Activated CD4-positive, alpha-beta T cell treated with anti-CD3 and anti-CD28 coated beads, Interleukin-2, amount 50 U/mL, for 24 hours (primary cell): ENCODE measurements at regions not wholly inside any gene's neighbourhood (a gene's known extent, or its start where the extent isn't known, plus 50 kb on each side); places are given as distances from the start of the nearest gene placed in this dataset.
A peak's percentile ranks its signal among the peaks of the same experiment; 100 is the strongest.

Experiments used
- DNase-seq, 2 donors: peaks; one replicate each; pipeline ENCODE4 v3.0.0-alpha.2; 2020; ENCODE audit warnings: low read depth in 1 of 2, low spot score in 1 of 2

DNA sequence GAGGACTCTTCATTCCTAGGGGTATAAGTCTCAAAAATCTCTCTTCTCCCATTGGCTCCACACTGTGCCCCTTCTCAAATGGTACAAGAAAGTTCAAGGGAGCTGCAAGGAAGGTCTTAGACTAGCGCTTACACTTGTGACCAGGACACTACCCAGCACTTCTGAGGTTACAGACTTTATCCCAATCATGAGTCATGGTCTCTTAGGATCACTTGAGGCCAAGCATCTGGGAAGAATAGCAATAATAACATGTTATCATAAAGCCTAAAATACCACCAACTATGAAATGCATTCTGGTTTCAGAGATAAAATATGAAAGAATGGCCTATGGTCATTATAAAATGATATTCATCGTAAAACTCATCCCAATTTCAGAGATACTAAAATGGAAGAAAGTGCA lies 309.9 kb upstream of the PKDCC start:
- DNase-seq: no peak

DNA sequence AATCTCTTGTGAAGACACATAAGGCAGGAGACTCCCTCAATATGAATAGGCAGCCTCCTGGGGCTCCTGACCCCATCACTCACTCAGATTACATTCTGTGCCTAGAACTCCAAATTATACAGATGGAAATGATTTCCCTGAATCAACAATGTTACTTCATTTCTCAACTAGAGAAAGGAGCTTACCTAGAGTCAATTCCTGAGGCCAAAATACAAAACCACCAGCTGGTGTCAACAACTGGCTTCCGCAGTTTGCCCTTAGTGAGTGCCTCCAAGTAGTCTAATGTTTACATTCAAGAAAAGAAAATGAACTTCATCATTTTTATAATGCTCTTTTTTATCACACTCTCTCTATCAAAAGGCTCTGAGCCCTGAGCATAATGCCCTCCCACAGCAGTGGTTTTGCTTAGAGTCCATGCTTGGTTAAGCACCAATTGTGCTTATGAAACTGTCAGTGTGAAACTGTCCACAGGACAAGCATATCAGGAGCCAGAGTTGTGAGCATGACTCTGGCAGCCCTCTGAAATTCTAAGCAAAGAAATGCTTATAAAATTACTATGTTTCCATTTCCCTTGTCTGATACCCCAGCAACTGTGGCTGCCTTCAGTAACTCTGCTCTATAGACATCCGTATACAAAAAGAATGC lies 305.7 kb upstream of the PKDCC start:
- DNase-seq: no peak

- DNase-seq: no peak
Measured at GRCh38 chr2:41743324-41743723, 304.5 kb upstream of the PKDCC start.

GRCh38 chr2:41750829-41751228 lies 297.0 kb upstream of the PKDCC start:
- no peak for DNase-seq

GRCh38 chr2:41759880-41760279 lies 287.9 kb upstream of the PKDCC start:
- no peak for DNase-seq

- DNase-seq: no peak
Measured at GRCh38 chr2:41763141-41763540, 284.7 kb upstream of the PKDCC start.

DNA sequence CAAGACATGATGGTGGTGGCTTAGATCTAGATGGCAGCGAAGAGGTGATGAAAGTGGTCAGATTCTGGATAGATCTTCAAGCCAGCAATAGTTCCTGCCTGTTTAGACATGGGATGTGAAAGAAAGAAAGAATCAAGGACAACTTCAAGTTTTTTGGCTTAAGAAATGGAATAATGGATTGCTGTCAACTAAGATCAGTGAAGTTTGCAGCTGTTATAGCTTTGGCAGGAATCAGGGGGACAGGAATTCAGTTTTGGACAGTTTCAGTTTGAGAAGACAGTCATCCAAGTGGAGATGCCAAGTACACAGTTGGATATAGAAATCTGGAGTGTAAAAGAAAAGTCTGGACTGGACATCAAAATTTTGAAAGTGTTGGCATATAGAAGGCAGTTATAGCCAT lies 283.7 kb upstream of the PKDCC start:
- no peak for DNase-seq

GRCh38 chr2:41764919-41765318 lies 282.9 kb upstream of the PKDCC start:
- DNase-seq: no peak

DNA sequence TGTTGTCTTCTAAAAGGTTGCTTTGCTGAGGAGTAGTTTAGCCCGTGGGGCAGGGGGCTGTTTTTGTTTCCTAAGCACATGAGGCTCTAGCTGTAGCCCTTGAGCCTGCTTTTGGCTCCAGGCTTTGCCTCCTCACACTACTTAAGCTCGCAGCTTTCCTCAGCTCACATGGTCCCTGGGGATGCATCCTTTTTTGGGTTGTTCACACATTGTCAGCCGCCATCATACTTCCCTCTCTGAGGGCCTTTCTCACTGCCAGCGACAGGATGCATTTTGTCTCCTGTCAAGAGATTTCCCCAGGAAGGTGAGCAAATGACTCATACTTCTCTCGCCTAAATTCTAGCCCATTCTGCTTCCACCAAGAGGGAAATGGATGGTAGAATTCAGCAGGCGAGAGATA lies 279.5 kb upstream of the PKDCC start:
- no peak for DNase-seq

DNA sequence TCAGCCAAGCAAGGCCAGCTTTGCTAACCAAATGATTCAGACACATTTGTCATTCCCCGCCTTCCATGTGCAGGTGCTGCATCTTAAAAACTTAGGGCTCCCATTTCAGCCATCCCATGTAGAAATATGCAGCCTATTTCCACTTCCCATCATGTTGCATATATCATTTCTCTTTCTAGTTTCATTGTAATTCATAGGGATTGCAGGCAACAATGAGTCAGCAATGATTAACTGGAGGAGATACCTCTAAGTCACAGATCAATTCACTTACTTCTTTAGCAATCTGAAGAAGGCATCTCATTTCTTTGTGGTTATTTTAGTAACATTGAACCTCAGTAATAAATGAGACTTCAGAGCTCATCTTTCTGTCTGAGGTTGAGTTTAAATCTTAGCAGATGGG lies 276.1 kb upstream of the PKDCC start:
- DNase-seq: no peak

DNA sequence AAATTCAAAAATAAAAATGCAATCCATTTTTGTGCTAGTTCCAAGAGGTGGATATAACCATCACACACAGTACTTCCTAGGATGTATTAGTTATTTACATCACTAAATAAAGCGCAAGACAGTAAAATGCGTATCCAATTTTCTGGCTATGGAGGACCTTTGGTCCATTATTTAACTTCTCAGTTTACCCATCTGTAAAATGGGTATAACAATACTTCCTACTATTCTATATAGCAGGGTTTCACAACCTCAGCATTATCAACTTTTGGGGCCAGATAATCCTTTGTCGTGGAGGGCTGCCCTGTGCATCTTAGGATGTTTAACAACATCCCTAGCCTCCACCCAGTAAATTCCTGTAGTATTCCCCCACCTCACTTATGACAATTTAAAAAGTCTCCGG lies 275.1 kb upstream of the PKDCC start:
- DNase-seq: no peak

GRCh38 chr2:41774011-41774605 lies 273.7 kb upstream of the PKDCC start:
- DNase-seq: no peak

GRCh38 chr2:41775366-41776025 lies 272.3 kb upstream of the PKDCC start:
- no peak for DNase-seq

DNA sequence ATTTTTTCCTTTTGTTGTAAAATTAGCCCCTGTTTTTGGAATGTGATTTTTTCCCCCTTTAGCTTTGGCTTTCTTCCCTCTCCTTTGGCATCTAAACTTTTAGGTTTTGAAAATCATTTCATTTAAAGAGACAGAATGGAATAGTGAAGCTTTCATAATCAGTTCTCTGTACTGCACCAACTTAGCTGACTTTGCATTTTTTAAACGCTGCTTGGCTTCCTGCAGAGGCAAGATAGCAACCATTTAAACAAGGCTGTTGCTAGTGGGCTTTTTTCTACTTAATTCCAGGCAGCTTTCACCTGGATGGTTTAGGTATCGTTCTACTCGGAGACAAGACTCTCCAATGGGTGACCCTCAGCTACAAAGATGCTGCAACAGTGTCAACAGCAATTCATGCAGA lies 267.9 kb upstream of the PKDCC start:
- DNase-seq: no peak

GRCh38 chr2:41782306-41783158 lies 265.3 kb upstream of the PKDCC start:
- peak in 1 of 2 donors; percentile 3 for DNase-seq

DNA sequence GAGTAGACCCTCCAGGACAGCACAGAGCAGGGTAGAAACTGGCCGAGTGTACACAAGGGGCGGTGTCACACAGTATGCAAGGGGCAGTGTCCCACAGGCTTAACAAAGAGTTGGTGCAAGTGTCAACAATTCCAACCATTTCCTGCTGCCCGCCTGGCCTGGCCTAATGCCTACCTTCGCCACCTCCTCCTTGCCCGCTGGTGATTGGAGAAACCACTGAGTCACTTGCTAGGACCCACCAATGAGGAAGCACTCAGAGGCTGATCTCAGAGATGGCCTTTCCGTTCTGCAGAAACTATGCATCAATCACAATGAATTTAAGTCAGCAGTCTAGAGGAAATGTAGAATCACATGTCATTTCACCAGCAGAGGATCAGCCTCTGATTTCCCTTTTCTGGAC lies 263.3 kb upstream of the PKDCC start:
- no peak for DNase-seq

DNA sequence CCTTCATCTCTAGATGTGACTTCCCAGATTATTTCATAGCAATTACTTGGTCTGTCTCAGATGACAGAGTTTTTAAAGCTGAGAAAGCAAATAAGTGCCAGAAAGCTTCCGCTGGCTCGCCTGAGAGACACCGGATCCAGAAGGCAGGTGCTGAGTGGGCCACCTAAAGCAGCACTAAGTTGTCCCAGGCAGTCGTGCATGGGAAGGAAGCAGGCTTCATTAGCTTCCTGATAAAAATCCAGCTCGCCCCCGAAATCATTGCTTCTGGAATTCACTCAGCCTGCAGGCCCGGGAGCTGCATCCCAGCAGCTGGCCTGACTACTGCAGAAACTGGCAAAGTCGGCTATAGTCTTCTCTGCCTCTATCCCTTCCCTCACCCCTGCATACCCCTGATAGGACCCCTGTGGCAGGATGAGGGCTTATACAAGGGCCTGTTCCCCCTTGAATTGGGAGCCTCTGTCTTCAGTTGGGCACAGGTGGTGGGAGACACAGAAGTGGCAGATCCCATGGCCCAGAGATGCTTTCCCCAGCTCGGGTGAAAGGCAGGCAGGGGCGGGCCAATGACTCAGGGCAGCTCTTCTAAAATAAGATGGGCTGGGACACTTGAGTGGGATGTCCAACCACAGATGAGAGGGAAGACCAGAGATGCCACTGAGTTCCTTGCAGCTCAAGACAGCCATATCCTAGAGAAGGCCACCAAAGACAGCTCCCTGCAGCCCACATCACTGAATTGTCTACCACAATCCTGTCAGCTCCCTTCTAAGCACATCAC lies 262.4 kb upstream of the PKDCC start:
- DNase-seq: no peak

GRCh38 chr2:41791523-41791922 lies 256.3 kb upstream of the PKDCC start:
- DNase-seq: no peak

- no peak for DNase-seq
Measured at GRCh38 chr2:41803361-41803760, 244.5 kb upstream of the PKDCC start.

DNA sequence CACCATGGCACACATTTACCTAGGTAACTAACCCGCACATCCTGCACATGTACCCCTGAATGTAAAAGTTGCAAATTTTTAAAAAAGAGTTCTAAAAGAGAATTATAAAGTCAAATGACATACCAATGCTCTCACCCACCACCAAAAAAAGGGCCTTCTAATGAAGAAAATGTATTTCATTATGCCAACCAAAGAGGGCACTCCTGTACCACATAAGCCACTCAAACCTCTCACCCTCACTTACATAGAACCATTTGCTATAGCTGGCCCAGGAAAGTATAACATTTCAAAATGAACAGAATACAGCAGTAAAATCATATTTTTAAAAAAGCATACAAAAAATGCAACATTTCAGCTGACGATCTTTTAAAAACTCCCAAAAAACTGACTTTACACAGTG lies 241.5 kb upstream of the PKDCC start:
- no peak for DNase-seq

DNA sequence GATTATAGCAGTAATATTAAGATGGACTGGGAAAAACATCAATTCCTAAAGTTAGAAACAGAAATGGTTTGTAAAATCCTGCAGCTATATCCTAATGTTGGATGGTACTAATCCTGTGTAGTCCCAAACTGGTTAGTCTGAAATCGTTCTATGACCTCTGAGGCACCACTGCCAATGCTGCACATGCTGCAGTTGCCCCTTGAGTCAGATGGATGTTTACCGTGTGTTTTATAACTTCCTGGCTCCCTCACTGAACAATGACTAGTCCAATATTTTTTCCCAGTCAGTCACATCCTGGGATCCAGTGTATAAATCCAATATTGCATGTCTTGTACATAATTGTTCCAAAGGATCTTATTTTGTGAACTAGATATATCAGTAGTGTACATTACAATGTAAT lies 226.7 kb upstream of the PKDCC start:
- DNase-seq: no peak
